GM23248 (cell line): ENCODE measurements at regions not wholly inside any gene's neighbourhood (a gene's known extent, or its start where the extent isn't known, plus 50 kb on each side); places are given as distances from the start of the nearest gene placed in this dataset.

Experiments used
- EZH2 ChIP-seq: fragments of 200-600 bp; sonication (generic); IDR thresholded peaks from 2 replicates; pipeline ENCODE4 v1.6.1; 2018; ENCODE audit warnings: antibody characterized with exemption, mild to moderate bottlenecking; ENCODE audit not compliant: insufficient read depth, poor library complexity, severe bottlenecking
- EZH2phosphoT487 ChIP-seq: fragments of 200-600 bp; sonication (generic); IDR thresholded peaks from 2 replicates; pipeline ENCODE4 v1.6.1; 2018; ENCODE audit warnings: antibody characterized with exemption, moderate library complexity, mild to moderate bottlenecking, low read depth; ENCODE audit not compliant: insufficient read depth

- TF ChIP-seq EZH2 (no peak), EZH2phosphoT487 (no peak)
These were observed 159.1 kb upstream of the CSF3R start for GRCh38 chr1:36641776-36642175.
